ENCODE measurements at regions not wholly inside any gene's neighbourhood (a gene's known extent, or its start where the extent isn't known, plus 50 kb on each side); places are given as distances from the start of the nearest gene placed in this dataset.

- TF ChIP-seq POLR2AphosphoS5 (IDR thresholded peaks at IDR 0.05; ENCODE audit: borderline replicate concordance, low read depth, low read length), result no peak
- TF ChIP-seq EZH2 (IDR thresholded peaks at IDR 0.05), result no peak
- no peak for TF ChIP-seq FOXP2 (optimal IDR thresholded peaks at IDR 0.05; ENCODE audit: control extremely low read depth, extremely low read length, insufficient read depth)
Observed at GRCh38 chr14:85146779-85147178, 383.2 kb upstream of the FLRT2 start.
